GM12865 (cell line): ENCODE measurements at regions not wholly inside any gene's neighbourhood (a gene's known extent, or its start where the extent isn't known, plus 50 kb on each side); places are given as distances from the start of the nearest gene placed in this dataset.

Experiments
- DNase-seq: peaks from one replicate; pipeline ENCODE4 v3.0.0; 2010; ENCODE audit warnings: low read depth
- H3K4me3 ChIP-seq: 2 replicates; pipeline ENCODE4 v1.5.1; 2011; ENCODE audit warnings: mild to moderate bottlenecking, low read depth, low read length, control low read depth
- CTCF ChIP-seq: IDR thresholded peaks from 2 replicates; pipeline ENCODE4 v1.5.1; 2011; ENCODE audit warnings: low read length, control low read depth, low read depth, inconsistent platforms; ENCODE audit not compliant: insufficient read depth; ENCODE audit errors: missing control alignments

GRCh38 chr5:111589316-111589715, 77.0 kb upstream of the STARD4 start:
- no peak for DNase-seq
- no peak overlapping the region for H3K4me3 ChIP-seq
- TF ChIP-seq CTCF = no peak

GRCh38 chr5:111587728-111588127, 75.4 kb upstream of the STARD4 start:
- no peak for DNase-seq
- H3K4me3 ChIP-seq = no peak overlapping the region
- no peak for TF ChIP-seq CTCF

GRCh38 chr5:111585946-111586345, 73.6 kb upstream of the STARD4 start:
- no peak for TF ChIP-seq CTCF
- H3K4me3 ChIP-seq = no peak overlapping the region
- DNase-seq = no peak

GRCh38 chr5:111585291-111585690, 73.0 kb upstream of the STARD4 start:
- H3K4me3 ChIP-seq = no peak overlapping the region
- TF ChIP-seq CTCF = no peak
- DNase-seq = no peak

- DNase-seq = no peak
- no peak overlapping the region for H3K4me3 ChIP-seq
- TF ChIP-seq CTCF = no peak
Observed at GRCh38 chr5:111584651-111585050, 72.3 kb upstream of the STARD4 start.

- no peak for DNase-seq
- no peak for TF ChIP-seq CTCF
- H3K4me3 ChIP-seq = no peak overlapping the region
Observed at GRCh38 chr5:111583758-111584203, 71.4 kb upstream of the STARD4 start.

- no peak for TF ChIP-seq CTCF
- no peak overlapping the region for H3K4me3 ChIP-seq
- no peak for DNase-seq
Observed at GRCh38 chr5:111582993-111583601, 70.8 kb upstream of the STARD4 start.
